H9 (cell line): ENCODE measurements at regions not wholly inside any gene's neighbourhood (a gene's known extent, or its start where the extent isn't known, plus 50 kb on each side); places are given as distances from the start of the nearest gene placed in this dataset.

Source experiments
- DNase-seq: peaks from one replicate; pipeline ENCODE4 v3.0.0-alpha.2; 2017
- H2AFZ ChIP-seq: one replicate; pipeline ENCODE4 v1.6.1; 2013; ENCODE audit warnings: mild to moderate bottlenecking, low read length, control low read depth, moderate library complexity
- H2AK5ac ChIP-seq: 2 replicates; pipeline ENCODE4 v1.6.1; 2013; ENCODE audit warnings: low read length, control low read depth, mixed read lengths; ENCODE audit not compliant: insufficient read length
- H2BK120ac ChIP-seq: one replicate; pipeline ENCODE4 v1.6.1; 2013; ENCODE audit warnings: low read depth, mild to moderate bottlenecking, low read length, control low read depth, inconsistent platforms; ENCODE audit not compliant: poor library complexity, severe bottlenecking
- H2BK12ac ChIP-seq: 2 replicates; pipeline ENCODE4 v1.6.1; 2013; ENCODE audit warnings: low read length, control low read depth, mixed read lengths, low read depth; ENCODE audit not compliant: insufficient read length
- H2BK15ac ChIP-seq: 2 replicates; pipeline ENCODE4 v1.6.1; 2013; ENCODE audit warnings: low read depth, low read length, control low read depth
- H2BK20ac ChIP-seq: one replicate; pipeline ENCODE4 v1.6.1; 2013; ENCODE audit warnings: low read depth, mild to moderate bottlenecking, low read length, control low read depth, inconsistent platforms; ENCODE audit not compliant: poor library complexity, severe bottlenecking
- H2BK5ac ChIP-seq: 2 replicates; pipeline ENCODE4 v1.6.1; 2013; ENCODE audit warnings: low read length, control low read depth, mixed read lengths; ENCODE audit not compliant: insufficient read length
- H3K14ac ChIP-seq: 2 replicates; pipeline ENCODE4 v1.6.1; 2013; ENCODE audit warnings: low read length, control low read depth; ENCODE audit not compliant: insufficient read depth
- H3K18ac ChIP-seq: 2 replicates; pipeline ENCODE4 v1.6.1; 2013; ENCODE audit warnings: low read depth, mild to moderate bottlenecking, mixed read lengths, low read length, control low read depth; ENCODE audit not compliant: insufficient read length
- H3K23ac ChIP-seq: 2 replicates; pipeline ENCODE4 v1.6.1; 2013; ENCODE audit warnings: low read length, control low read depth, mixed read lengths, low read depth; ENCODE audit not compliant: insufficient read length
- H3K23me2 ChIP-seq: 2 replicates; pipeline ENCODE4 v1.6.1; 2013; ENCODE audit warnings: low read depth, mild to moderate bottlenecking, mixed read lengths, low read length, control low read depth; ENCODE audit not compliant: insufficient read length, poor library complexity, severe bottlenecking
- H3K27ac ChIP-seq: 2 replicates; pipeline ENCODE4 v1.5.1; 2013; ENCODE audit warnings: low read length, control low read depth, mixed read lengths, low read depth; ENCODE audit not compliant: insufficient read length
- H3K27me3 ChIP-seq: 2 replicates; pipeline ENCODE4 v1.6.1; 2013; ENCODE audit warnings: low read length, control low read depth, inconsistent platforms; ENCODE audit not compliant: insufficient read depth
- H3K4ac ChIP-seq: 2 replicates; pipeline ENCODE4 v1.6.1; 2013; ENCODE audit warnings: low read depth, mild to moderate bottlenecking, control low read depth, inconsistent platforms, low read length, moderate library complexity
- H3K4me1 ChIP-seq: 2 replicates; pipeline ENCODE4 v1.6.1; 2013; ENCODE audit warnings: low read length, control low read depth, inconsistent platforms; ENCODE audit not compliant: insufficient read depth
- H3K4me2 ChIP-seq: 2 replicates; pipeline ENCODE4 v1.6.1; 2013; ENCODE audit warnings: low read length, control low read depth, mixed read lengths; ENCODE audit not compliant: insufficient read length, insufficient read depth
- H3K56ac ChIP-seq: 2 replicates; pipeline ENCODE4 v1.6.1; 2013; ENCODE audit warnings: low read depth, mild to moderate bottlenecking, mixed read lengths, low read length, control low read depth; ENCODE audit not compliant: insufficient read length
- H3K79me1 ChIP-seq: 2 replicates; pipeline ENCODE4 v1.6.1; 2013; ENCODE audit warnings: low read depth, mild to moderate bottlenecking, moderate library complexity, low read length, control low read depth, inconsistent platforms; ENCODE audit not compliant: insufficient read depth, poor library complexity, severe bottlenecking
- H3K79me2 ChIP-seq: 2 replicates; pipeline ENCODE4 v1.6.1; 2013; ENCODE audit warnings: low read length, control low read depth, inconsistent platforms; ENCODE audit not compliant: insufficient read depth
- H3K9ac ChIP-seq: 2 replicates; pipeline ENCODE4 v1.6.1; 2013; ENCODE audit warnings: low read length, control low read depth, mixed read lengths; ENCODE audit not compliant: insufficient read length; ENCODE audit errors: extremely low read depth
- H3K9me3 ChIP-seq: one replicate; pipeline ENCODE4 v1.6.1; 2013; ENCODE audit warnings: low read depth, low read length, inconsistent platforms; ENCODE audit not compliant: control insufficient read depth
- H3T11ph ChIP-seq: one replicate; pipeline ENCODE4 v1.6.1; 2013; ENCODE audit warnings: mild to moderate bottlenecking, low read length, control low read depth, inconsistent platforms
- H4K20me1 ChIP-seq: one replicate; pipeline ENCODE4 v1.6.1; 2013; ENCODE audit not compliant: control insufficient read depth, insufficient read length, insufficient read depth
- H4K5ac ChIP-seq: 2 replicates; pipeline ENCODE4 v1.6.1; 2013; ENCODE audit warnings: low read depth, mild to moderate bottlenecking, mixed read lengths, low read length, control low read depth; ENCODE audit not compliant: insufficient read length
- H4K8ac ChIP-seq: replicated peaks from 2 replicates; pipeline ENCODE4 v1.6.1; 2013; ENCODE audit warnings: low read length, control low read depth, mixed read lengths, low read depth; ENCODE audit not compliant: insufficient read length
- H4K91ac ChIP-seq: 2 replicates; pipeline ENCODE4 v1.6.1; 2013; ENCODE audit warnings: low read depth, mild to moderate bottlenecking, moderate library complexity, mixed read lengths, low read length, control low read depth; ENCODE audit not compliant: insufficient read length
- H3K27ac Mint-ChIP-seq, 3 experiments: 2 replicates in 2 of 3; 3 replicates in 1 of 3; pipeline ENCODE4 v1.8.0; 2020 to 2021; ENCODE audit warnings: mixed read lengths in 3 of 3, mild to moderate bottlenecking in 1 of 3, moderate library complexity in 1 of 3
- H3K27me3 Mint-ChIP-seq: 2 replicates; pipeline ENCODE4 v1.8.0; 2021; ENCODE audit warnings: low read depth, mild to moderate bottlenecking, moderate library complexity, mixed read lengths
- H3K36me3 Mint-ChIP-seq, 3 experiments: 2 replicates in 2 of 3; 3 replicates in 1 of 3; pipeline ENCODE4 v1.8.0; 2020 to 2021; ENCODE audit warnings: low read depth in 3 of 3, mixed read lengths in 3 of 3; ENCODE audit not compliant: insufficient read depth in 1 of 3
- H3K4me1 Mint-ChIP-seq, 2 experiments: 2 replicates each; pipeline ENCODE4 v1.8.0; 2020; ENCODE audit warnings: mixed read lengths in 2 of 2
- H3K4me3 Mint-ChIP-seq, 2 experiments: 2 replicates in 1 of 2; 3 replicates in 1 of 2; pipeline ENCODE4 v1.8.0; 2020 to 2021; ENCODE audit warnings: mild to moderate bottlenecking in 2 of 2, mixed read lengths in 2 of 2, moderate library complexity in 1 of 2
- H3K9me3 Mint-ChIP-seq, 2 experiments: 2 replicates in 1 of 2; 3 replicates in 1 of 2; pipeline ENCODE4 v1.8.0; 2020; ENCODE audit warnings: mild to moderate bottlenecking in 2 of 2, mixed read lengths in 2 of 2, moderate library complexity in 1 of 2
- CTCF ChIP-seq: fragments of 200-600 bp; sonication (generic); conservative IDR thresholded peaks from 3 replicates; pipeline ENCODE4 v1.8.0; 2021; ENCODE audit warnings: antibody characterized with exemption, mild to moderate bottlenecking
- WGBS: extraction: QIAGEN DNeasy Blood & Tissue Kit; methylation state at CpG from one replicate; pipeline ENCODE4 v1.1.7; 2013; ENCODE audit warnings: missing lambda C conversion rate, low lambda C conversion rate, mixed read lengths; ENCODE audit not compliant: insufficient read length; ENCODE audit errors: extremely low coverage; 5-methylcytosine and 5-hydroxymethylcytosine counted together

DNA sequence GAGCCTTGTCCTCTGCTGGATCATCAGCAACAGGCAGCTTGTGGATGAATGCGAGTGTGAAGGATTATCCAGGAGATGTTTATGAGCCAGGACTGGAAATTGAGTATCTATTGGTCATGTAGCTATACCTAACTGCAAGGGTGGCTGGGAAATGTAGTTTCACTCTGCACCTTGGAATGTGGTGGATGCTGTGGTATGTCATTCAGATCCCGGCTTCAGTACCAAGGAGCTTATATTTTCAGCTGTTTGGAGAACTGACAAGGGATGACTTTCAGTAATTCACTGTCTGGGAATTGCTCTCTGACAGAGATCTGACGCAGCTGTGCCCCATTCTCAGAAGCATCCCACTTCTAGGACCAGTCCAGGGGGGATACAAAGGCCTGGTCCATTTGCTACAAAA lies 792.3 kb upstream of the NOVA1 start:
- H2BK12ac ChIP-seq = no peak overlapping the region
- H3K23ac ChIP-seq = no peak overlapping the region
- no peaks in the 10 kb centered on the region for H3K27me3 ChIP-seq
- H2AK5ac ChIP-seq = no peak overlapping the region
- H3K27ac Mint-ChIP-seq = no peak overlapping the region
- H4K8ac ChIP-seq = no peak overlapping the region
- no peak overlapping the region for H3K14ac ChIP-seq
- no peak overlapping the region for H2BK15ac ChIP-seq
- H3K4me2 ChIP-seq = no peak overlapping the region
- H3K27me3 Mint-ChIP-seq = no peaks in the 10 kb centered on the region; the same call in 1 of the 2 replicates
- no peaks in the 10 kb centered on the region for H3K79me2 ChIP-seq
- H3K79me1 ChIP-seq = no peaks in the 10 kb centered on the region
- no peak overlapping the region for H2AFZ ChIP-seq
- H3K18ac ChIP-seq = no peak overlapping the region
- no peaks in the 10 kb centered on the region for H3K23me2 ChIP-seq
- no peak for TF ChIP-seq CTCF
- H2BK5ac ChIP-seq = no peak overlapping the region
- no peak overlapping the region for H3K4me3 Mint-ChIP-seq
- H3K27ac ChIP-seq = no peak overlapping the region
- no peak overlapping the region for H3T11ph ChIP-seq
- H3K4ac ChIP-seq = no peak overlapping the region
- H4K91ac ChIP-seq = no peak overlapping the region
- no peaks in the 10 kb centered on the region for H3K4me1 ChIP-seq
- H3K36me3 Mint-ChIP-seq = no peaks in the 10 kb centered on the region
- no peaks in the 10 kb centered on the region for H3K4me1 Mint-ChIP-seq
- no peak overlapping the region for H2BK120ac ChIP-seq
- H2BK20ac ChIP-seq = no peak overlapping the region
- no CpG with 5 or more reads among the region's 3 CpGs for WGBS
- no peak for DNase-seq
- no peak overlapping the region for H4K5ac ChIP-seq
- H3K56ac ChIP-seq = no peak overlapping the region
- H3K9me3 ChIP-seq = no peaks in the 10 kb centered on the region
- no peaks in the 10 kb centered on the region for H3K9me3 Mint-ChIP-seq
- H3K9ac ChIP-seq = no peak overlapping the region
- H4K20me1 ChIP-seq = no peaks in the 10 kb centered on the region
